Neural cell (in vitro differentiated cells): ENCODE measurements at regions not wholly inside any gene's neighbourhood (a gene's known extent, or its start where the extent isn't known, plus 50 kb on each side); places are given as distances from the start of the nearest gene placed in this dataset.

Experiments used
- H2AFZ ChIP-seq: fragments of 200-600, 300-800 bp; sonication (generic), shearing (Covaris generic); 2 replicates; pipeline ENCODE4 v1.6.0; 2014; ENCODE audit warnings: low read depth, mild to moderate bottlenecking, antibody characterized with exemption, low read length, moderate library complexity
- H3F3A ChIP-seq: fragments of 200-600 bp; shearing (Covaris generic); 2 replicates; pipeline ENCODE4 v1.6.1; 2016; ENCODE audit warnings: mild to moderate bottlenecking, moderate library complexity, mixed read lengths, antibody characterized with exemption, low read length; ENCODE audit not compliant: insufficient read depth, poor library complexity, severe bottlenecking
- H3K27ac ChIP-seq: fragments of 200-600, 300-800 bp; sonication (generic), shearing (Covaris generic); 2 replicates; pipeline ENCODE4 v1.5.1; 2014; ENCODE audit warnings: mild to moderate bottlenecking, low read length, moderate library complexity
- H3K27me3 ChIP-seq: fragments of 300-800, 200-600 bp; sonication (generic), shearing (Covaris generic); 2 replicates; pipeline ENCODE4 v1.6.0; 2014; ENCODE audit warnings: mild to moderate bottlenecking, low read depth, low read length, moderate library complexity; ENCODE audit not compliant: insufficient read depth
- H3K36me3 ChIP-seq: fragments of 300-800, 200-600 bp; sonication (generic), shearing (Covaris generic); 2 replicates; pipeline ENCODE4 v1.5.1; 2014; ENCODE audit warnings: mild to moderate bottlenecking, antibody characterized with exemption, low read length, moderate library complexity; ENCODE audit not compliant: insufficient read depth
- H3K4me2 ChIP-seq: fragments of 300-800, 200-600 bp; sonication (generic), shearing (Covaris generic); 2 replicates; pipeline ENCODE4 v1.6.0; 2014; ENCODE audit warnings: mild to moderate bottlenecking, low read length
- H3K4me3 ChIP-seq: fragments of 300-800, 200-600 bp; sonication (generic), shearing (Covaris generic); 2 replicates; pipeline ENCODE4 v1.5.1; 2014; ENCODE audit warnings: mild to moderate bottlenecking, low read length, moderate library complexity
- H3K79me2 ChIP-seq: fragments of 200-600 bp; shearing (Covaris generic); replicated peaks from 2 replicates; pipeline ENCODE4 v1.6.0; 2014; ENCODE audit warnings: mild to moderate bottlenecking, low read length, moderate library complexity; ENCODE audit not compliant: insufficient read depth
- H3K9ac ChIP-seq: fragments of 300-800, 200-600 bp; sonication (generic), shearing (Covaris generic); 2 replicates; pipeline ENCODE4 v1.6.1; 2016; ENCODE audit warnings: mild to moderate bottlenecking, low read length, mixed read lengths
- H3K9me2 ChIP-seq: fragments of 200-600 bp; shearing (Covaris generic); 2 replicates; pipeline ENCODE4 v1.6.1; 2016; ENCODE audit warnings: mild to moderate bottlenecking, low read length, mixed read lengths; ENCODE audit not compliant: insufficient read depth
- H3K9me3 ChIP-seq: fragments of 200-600, 300-800 bp; sonication (generic), shearing (Covaris generic); 2 replicates; pipeline ENCODE4 v1.6.1; 2016; ENCODE audit warnings: mild to moderate bottlenecking, mixed run types, low read length, moderate library complexity, mixed read lengths
- H4K20me1 ChIP-seq: fragments of 200-600 bp; shearing (Covaris generic); 2 replicates; pipeline ENCODE4 v1.6.1; 2016; ENCODE audit warnings: mild to moderate bottlenecking, mixed run types; ENCODE audit not compliant: insufficient read depth
- CTCF ChIP-seq: fragments of 450-650 bp; IDR thresholded peaks from 2 replicates; pipeline ENCODE4 v1.5.1; 2014; ENCODE audit warnings: antibody characterized with exemption, mild to moderate bottlenecking, moderate library complexity; ENCODE audit not compliant: poor library complexity, severe bottlenecking
- EP300 ChIP-seq: fragments of 450-650 bp; conservative IDR thresholded peaks from 2 replicates; pipeline ENCODE4 v1.6.1; 2014; ENCODE audit warnings: antibody characterized with exemption, mild to moderate bottlenecking, moderate library complexity; ENCODE audit not compliant: poor library complexity, severe bottlenecking
- EZH2 ChIP-seq: fragments of 200-600, 300-800 bp; shearing (Covaris generic), sonication (generic); IDR thresholded peaks from 2 replicates; pipeline ENCODE4 v1.6.1; 2014; ENCODE audit warnings: antibody characterized with exemption, low read length, borderline replicate concordance, mild to moderate bottlenecking; ENCODE audit not compliant: insufficient read depth, poor library complexity, severe bottlenecking
- MXI1 ChIP-seq: fragments of 450-650 bp; conservative IDR thresholded peaks from 2 replicates; pipeline ENCODE4 v1.6.1; 2014; ENCODE audit warnings: antibody characterized with exemption, mild to moderate bottlenecking; ENCODE audit not compliant: poor library complexity, severe bottlenecking
- POLR2AphosphoS5 ChIP-seq: IDR thresholded peaks from 2 replicates; pipeline ENCODE4 v1.6.1; 2012
- RAD21 ChIP-seq: fragments of 450-650 bp; conservative IDR thresholded peaks from 2 replicates; pipeline ENCODE4 v1.6.1; 2014; ENCODE audit warnings: antibody characterized with exemption, mild to moderate bottlenecking, moderate library complexity
- REST ChIP-seq: IDR thresholded peaks from 2 replicates; pipeline ENCODE4 v1.6.1; 2012; ENCODE audit warnings: borderline replicate concordance
- SMC3 ChIP-seq: fragments of 450-650 bp; conservative IDR thresholded peaks from 2 replicates; pipeline ENCODE4 v1.6.1; 2014; ENCODE audit warnings: antibody characterized with exemption, mild to moderate bottlenecking, moderate library complexity; ENCODE audit not compliant: poor library complexity
- TAF1 ChIP-seq: IDR thresholded peaks from 2 replicates; pipeline ENCODE4 v1.6.1; 2012; ENCODE audit warnings: low read depth

GRCh38 chr15:85947936-85948335 is 131.7 kb upstream of the AGBL1 start:
- no peaks in the 10 kb centered on the region for H3K79me2 ChIP-seq
- no peaks in the 10 kb centered on the region for H3K9me3 ChIP-seq
- no peak overlapping the region for H3K4me2 ChIP-seq
- no peak overlapping the region for H2AFZ ChIP-seq
- no peak overlapping the region for H3K9ac ChIP-seq
- no peaks in the 10 kb centered on the region for H3K27me3 ChIP-seq
- no peaks in the 10 kb centered on the region for H3F3A ChIP-seq
- no peaks in the 10 kb centered on the region for H4K20me1 ChIP-seq
- no peak overlapping the region for H3K4me3 ChIP-seq
- H3K27ac ChIP-seq, result no peak overlapping the region
- H3K36me3 ChIP-seq, result no peaks in the 10 kb centered on the region
- TF ChIP-seq TAF1, result no peak
- H3K9me2 ChIP-seq, result no peaks in the 10 kb centered on the region

- Histone ChIP-seq H3K4me2 (no peak overlapping the region), H4K20me1 (no peaks in the 10 kb centered on the region), H3F3A (no peaks in the 10 kb centered on the region), H3K27me3 (no peaks in the 10 kb centered on the region), H3K36me3 (no peaks in the 10 kb centered on the region), H3K27ac (no peak overlapping the region), H3K9ac (no peak overlapping the region), H3K9me2 (no peaks in the 10 kb centered on the region), H2AFZ (no peak overlapping the region), H3K79me2 (no peaks in the 10 kb centered on the region), H3K4me3 (no peak overlapping the region), H3K9me3 (no peaks in the 10 kb centered on the region)
- TF ChIP-seq EP300, result no peak
- TF ChIP-seq MXI1, result no peak
- no peak for TF ChIP-seq REST
- TF ChIP-seq RAD21, result no peak
- no peak for TF ChIP-seq SMC3
- no peak for TF ChIP-seq POLR2AphosphoS5
- TF ChIP-seq EZH2, result no peak
- TF ChIP-seq TAF1, result no peak
- no peak for TF ChIP-seq CTCF
These were observed 129.6 kb upstream of the AGBL1 start for GRCh38 chr15:85950101-85950500.

GRCh38 chr15:85954586-85954985 is 125.1 kb upstream of the AGBL1 start:
- no peaks in the 10 kb centered on the region for H4K20me1 ChIP-seq
- no peak overlapping the region for H3K27ac ChIP-seq
- no peaks in the 10 kb centered on the region for H3K36me3 ChIP-seq
- no peaks in the 10 kb centered on the region for H3F3A ChIP-seq
- TF ChIP-seq EP300, result no peak
- no peak for TF ChIP-seq RAD21
- no peak for TF ChIP-seq CTCF
- TF ChIP-seq POLR2AphosphoS5, result no peak
- TF ChIP-seq EZH2, result no peak
- no peak for TF ChIP-seq REST
- no peak for TF ChIP-seq TAF1
- TF ChIP-seq SMC3, result no peak
- no peak for TF ChIP-seq MXI1
- no peak overlapping the region for H2AFZ ChIP-seq
- no peak overlapping the region for H3K9ac ChIP-seq
- no peaks in the 10 kb centered on the region for H3K79me2 ChIP-seq
- H3K4me3 ChIP-seq, result no peak overlapping the region
- H3K9me3 ChIP-seq, result no peaks in the 10 kb centered on the region
- H3K9me2 ChIP-seq, result no peaks in the 10 kb centered on the region
- no peak overlapping the region for H3K4me2 ChIP-seq
- no peaks in the 10 kb centered on the region for H3K27me3 ChIP-seq
